Activated CD4-positive, alpha-beta T cell treated with anti-CD3 and anti-CD28 coated beads for 4 hours (primary cell): ENCODE measurements at regions not wholly inside any gene's neighbourhood (a gene's known extent, or its start where the extent isn't known, plus 50 kb on each side); places are given as distances from the start of the nearest gene placed in this dataset.

Experiments
- DNase-seq, 2 donors: peaks; one replicate each; pipeline ENCODE4 v3.0.0-alpha.2; 2020

DNA sequence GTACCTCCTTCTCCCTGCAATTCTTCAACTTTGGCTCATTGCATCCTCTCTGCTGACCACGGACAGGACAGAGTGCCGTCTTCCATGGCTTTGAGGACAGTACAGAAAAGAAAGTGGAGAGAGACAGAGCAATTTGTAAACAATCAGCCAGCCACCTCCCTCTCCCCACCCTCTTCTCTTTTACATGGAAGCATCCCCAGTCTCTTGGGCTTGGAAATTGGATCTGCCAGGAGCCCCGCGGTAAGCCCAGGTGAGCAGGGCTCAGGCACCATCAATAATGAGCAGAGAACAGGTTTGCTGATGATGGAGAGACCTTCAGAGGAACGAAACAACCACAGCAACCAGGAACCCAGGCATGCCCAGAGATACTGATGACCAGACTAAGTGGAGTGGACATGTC lies 194.9 kb upstream of the TNRC6C start:
- no peak for DNase-seq

DNA sequence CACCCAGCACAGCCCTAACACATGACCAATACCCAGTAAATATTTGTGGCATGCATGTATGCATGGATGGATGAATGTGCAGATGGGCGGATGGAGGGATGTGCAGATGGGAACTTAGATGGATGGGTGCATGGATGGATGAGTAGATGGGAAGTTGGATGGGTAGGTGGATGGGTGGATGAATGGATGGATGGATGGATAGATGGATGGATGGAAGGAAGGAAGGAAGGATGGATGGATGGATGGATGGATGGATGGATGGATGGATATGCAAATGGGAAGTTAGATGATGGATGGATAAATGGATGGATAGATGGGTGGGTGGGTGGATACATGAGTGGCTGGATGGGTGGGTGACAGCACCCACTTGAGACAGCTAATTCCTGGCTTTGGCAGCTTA lies 193.2 kb upstream of the TNRC6C start:
- no peak for DNase-seq

DNA sequence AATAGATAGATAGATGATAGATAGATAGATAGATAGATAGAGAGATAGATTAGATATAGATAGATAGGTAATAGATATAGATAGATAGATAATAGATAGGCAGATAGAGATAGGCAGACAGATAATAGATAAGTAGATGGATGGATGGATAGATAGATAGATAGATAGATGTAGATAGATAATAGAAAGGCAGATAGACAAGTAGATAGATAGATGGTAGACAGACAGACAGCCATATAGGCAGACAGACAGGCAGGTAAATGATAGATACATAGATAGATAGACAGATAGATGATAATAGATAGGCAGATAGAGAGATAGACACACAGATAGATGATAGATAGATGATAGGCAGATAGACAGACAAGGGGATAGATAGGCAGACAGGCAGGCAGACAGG lies 191.4 kb upstream of the TNRC6C start:
- no peak for DNase-seq

DNA sequence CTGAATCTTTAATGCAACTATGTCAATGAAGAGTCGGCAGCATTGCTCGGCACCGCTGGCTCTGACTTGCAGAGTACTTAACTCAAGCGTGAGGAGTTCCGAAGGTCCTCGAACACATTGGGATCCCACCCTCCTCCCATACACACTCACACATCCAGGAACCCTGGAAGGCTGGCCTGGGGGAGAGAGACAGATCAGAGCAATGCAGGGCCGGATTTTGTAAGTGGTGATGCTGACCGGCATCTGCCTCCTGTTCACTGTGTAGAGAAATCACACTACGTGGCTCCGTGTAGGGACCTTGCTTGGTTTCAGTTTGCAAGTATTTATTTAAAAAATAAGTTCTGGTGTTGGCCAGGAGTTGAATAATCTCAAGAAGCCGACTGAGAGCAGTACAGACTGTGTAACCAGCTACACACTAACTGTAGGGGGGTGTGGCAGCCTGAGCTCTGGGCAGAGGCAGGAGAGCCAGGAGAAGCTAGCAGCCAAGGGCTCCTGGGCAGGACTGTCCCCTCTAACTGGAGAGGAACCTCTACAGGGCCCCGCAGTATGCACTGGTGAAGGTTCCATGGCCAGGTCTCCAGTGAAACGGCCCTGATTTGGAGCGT lies 190.2 kb upstream of the TNRC6C start:
- no peak for DNase-seq

DNA sequence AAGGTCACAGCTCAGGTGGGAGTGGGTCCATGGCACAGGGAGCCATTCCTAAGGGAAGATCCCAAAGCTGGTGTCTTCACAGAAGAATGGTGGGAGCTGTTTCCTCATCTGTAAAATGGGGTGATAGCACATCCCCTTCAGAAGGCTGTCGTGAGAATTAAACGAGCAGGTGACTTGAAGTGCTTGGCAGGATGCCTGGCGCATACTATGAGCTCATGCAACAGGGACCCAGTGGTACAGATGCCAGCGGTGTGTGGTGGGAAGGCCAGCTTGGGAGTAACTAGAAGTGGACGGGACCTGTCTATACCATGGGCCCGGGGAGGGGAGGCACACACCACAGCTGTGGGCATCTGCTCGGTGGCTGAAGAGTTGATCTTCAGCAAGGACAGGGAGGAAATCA lies 189.3 kb upstream of the TNRC6C start:
- no peak for DNase-seq

DNA sequence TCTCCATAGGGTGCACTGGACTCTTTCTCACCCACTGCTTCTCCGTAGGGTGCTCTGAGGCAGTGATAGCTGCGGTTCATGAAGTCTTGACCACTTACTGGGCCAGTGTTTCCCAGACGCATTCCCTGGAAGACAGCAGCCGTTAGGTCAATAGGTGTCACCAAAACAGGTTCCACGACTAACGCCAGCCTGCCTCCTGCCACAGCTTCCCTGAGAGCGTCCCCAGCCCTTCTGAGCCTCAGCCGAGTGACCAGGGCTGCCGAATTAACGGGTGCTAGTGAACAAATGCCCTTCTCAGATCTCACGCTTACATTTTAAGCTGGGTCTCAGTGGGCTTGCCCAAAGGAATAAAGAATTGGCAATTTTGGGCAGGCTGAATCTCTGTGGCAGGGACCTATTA lies 188.7 kb upstream of the TNRC6C start:
- DNase-seq: no peak

DNA sequence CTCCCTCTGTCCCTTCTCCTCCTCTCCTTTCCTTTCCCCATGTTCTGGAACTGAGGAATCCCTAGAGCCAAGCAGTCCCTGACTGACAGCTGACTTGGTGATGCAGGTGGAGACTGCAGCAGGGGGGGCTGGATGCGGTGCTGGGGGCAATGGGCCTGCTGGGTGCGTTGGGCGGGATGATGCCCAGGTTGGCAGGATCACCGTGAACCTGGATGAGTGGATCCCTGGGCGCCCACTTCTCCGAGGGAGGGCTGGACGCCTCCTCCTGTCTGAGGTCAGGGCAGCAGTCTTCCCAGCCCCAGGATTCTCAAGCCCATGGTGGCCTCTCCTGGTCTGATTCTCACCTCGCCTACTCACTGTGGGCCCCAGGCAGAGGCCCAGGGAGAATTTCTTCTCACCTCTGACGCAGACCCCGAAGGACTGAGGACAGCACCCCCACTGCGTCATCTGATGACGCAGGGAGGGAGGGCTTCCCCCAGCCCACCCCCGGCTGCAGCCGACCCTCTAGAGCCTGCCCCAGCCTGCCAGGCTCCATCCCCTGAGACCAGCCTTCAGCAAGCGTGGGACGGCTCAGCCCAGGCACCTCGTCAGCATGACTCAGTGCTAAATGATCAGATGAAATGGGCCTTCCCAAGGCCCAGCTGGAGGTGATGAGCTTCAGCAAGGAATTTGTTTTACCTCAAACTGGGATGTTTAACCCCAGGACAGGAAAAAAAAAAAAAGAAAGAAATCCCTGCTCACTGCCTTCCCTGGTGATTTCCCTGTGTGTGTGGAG lies 188.0 kb upstream of the TNRC6C start:
- DNase-seq: no peak

DNA sequence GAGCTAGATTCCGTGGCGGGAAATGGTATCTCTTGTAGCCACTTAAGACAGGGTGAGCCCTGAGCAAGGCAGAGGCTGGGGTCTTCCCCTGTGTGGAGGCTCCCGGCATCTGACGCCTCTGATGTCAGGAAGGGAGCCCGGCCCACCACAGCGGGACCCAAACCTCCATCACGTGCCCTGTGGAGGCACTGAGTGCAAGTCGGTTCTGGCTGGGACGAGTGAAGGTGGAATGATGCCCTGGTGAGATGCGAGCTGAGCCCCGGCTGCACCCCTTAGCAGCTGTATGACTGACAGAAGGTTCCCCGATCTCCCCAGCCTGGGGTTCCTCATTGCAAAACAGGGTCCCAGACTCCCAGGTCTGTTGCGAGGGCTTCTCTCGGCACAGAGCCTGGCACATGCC lies 187.4 kb upstream of the TNRC6C start:
- no peak for DNase-seq

DNA sequence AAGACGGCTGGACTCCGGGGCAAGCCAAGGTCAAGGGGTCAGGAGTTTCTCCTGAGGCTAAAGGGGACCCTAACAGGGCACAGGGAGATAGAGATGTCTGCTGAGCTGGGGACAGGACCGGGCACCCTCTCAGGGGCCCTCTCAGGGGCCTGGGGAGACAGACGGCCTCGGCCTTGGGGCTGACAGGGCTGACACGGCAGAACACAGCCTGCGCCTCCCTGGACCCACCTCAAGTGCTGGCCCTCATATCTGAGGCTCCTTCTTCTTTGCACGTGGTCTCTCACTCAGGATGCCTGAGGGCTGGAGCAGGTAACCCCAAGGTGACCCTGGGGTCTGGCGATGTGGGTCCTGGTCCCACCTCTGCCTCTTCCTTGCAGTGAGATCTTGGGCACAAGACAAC lies 186.9 kb upstream of the TNRC6C start:
- DNase-seq: no peak

DNA sequence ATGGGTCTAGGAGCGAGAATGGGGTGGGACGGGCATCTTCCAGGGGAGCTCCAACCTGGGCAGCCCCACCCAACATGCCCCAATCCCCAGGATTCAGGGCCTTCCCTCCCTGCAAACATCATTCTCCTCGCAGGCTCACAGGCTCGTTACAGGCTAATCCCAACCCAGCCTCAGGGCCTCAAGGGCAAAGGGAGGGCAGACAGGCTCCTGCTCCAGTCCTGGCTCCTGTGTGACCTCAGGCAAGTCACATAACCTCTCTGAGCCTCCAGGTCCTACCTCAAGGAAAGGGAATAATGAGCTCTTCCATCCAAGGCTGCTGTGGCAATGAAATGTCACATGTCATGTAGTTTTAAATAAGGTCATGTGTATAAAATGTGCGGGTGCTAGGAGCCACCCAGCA lies 186.5 kb upstream of the TNRC6C start:
- no peak for DNase-seq

DNA sequence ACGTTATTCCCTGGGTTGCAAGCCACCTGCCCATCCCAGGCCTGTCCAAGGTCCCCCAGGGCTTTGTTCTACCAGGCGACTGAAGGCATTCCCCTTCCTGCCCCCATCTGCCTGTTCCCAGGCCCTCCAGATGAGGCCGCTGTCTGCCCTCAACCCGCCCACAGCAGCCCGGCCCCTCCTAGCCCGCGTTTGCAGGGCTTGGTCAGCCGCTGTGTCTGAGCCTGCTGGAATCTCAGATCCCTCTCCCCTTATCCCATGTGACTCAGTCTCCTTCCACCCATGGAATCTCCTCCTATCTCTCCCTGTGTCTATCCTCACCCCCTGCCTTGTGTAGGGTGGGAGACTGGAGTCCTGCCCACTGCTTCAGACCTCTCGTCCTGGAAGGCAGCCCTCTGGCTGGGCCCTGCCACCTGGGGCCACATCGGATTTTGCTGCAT lies 186.0 kb upstream of the TNRC6C start:
- DNase-seq: peak; percentile 62 to 68

DNA sequence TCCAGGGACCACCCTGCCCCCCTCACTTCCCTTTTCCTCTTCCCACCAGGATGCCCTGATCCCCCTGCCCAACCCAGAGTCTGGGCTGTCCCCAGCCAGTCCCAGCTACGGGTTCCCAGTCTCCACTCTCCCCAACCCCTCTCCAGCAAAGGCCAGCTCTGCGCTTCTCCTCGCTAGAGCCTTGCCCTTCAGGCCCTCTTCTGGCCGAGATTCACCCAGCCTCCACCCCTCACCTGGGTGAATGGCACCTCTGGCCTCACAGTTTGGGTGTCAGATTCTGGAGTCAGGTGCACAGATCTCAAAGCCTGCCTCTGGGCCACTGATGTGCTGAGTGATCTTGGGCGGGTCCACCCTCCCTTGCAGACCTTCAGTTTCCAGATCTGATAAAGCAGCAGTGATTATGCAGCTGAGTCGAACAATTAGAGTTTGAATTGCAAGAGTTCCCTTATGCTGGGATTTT lies 185.6 kb upstream of the TNRC6C start:
- DNase-seq: no peak

DNA sequence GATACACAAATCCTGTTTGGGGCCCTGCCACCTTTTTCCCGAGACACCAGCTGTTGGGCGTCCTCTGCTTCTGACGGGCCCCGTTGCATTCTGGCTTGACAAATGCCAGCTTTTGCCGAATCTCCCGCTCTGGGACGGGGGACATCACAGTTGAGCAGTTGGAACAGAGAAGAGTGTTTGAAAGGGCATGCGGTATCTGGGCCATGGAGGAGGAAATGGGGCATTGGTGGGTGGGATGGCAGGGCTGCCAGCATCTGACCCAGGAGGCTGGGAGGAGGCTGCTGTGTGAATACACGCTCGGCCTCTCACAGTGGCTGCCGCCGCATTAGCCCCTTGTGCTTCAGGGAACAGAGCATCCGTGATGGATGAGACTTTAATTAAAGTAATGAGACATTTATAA lies 184.3 kb upstream of the TNRC6C start:
- DNase-seq: no peak

DNA sequence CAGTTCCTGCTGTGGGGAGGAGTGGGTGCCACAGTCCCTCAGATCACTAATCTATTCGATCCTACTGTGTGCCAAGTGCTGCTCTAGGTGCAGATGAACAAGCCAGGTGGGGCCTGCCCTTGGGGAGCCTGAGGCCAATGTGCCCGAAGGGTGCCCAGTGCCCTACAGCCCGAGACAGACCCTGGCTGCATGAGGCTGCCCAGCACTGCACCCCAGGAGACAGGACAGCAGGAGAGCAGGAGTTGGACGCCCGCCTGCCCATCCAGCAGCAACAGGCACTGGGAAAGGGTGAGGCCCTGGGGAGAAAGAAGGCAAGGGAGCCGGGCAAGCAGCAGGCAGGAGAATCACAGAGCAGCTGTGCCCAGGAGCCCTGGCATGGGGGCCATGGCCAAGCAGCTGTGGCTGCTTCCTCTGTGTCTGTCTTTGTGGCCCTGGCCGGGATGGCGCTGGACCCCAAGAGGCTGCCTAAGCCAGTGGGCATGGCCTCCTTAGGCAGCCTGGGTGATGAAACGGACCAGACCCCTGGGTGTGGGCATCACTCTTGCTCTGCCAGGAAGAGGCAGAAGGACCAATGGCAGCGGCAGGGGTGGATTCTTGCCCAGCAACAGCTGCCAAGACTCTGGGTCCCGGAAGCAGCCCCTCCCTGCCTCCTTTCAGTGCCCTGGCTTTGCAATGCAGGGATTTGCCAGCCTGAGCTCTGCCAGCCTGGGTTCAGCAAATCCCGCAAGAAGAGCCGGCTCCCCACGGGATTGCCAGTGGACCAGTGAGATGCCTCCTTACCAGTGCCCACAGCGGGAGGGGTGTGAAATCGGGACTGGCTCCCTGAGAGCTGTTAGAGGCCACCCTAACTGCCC lies 179.6 kb upstream of the TNRC6C start:
- DNase-seq: no peak

DNA sequence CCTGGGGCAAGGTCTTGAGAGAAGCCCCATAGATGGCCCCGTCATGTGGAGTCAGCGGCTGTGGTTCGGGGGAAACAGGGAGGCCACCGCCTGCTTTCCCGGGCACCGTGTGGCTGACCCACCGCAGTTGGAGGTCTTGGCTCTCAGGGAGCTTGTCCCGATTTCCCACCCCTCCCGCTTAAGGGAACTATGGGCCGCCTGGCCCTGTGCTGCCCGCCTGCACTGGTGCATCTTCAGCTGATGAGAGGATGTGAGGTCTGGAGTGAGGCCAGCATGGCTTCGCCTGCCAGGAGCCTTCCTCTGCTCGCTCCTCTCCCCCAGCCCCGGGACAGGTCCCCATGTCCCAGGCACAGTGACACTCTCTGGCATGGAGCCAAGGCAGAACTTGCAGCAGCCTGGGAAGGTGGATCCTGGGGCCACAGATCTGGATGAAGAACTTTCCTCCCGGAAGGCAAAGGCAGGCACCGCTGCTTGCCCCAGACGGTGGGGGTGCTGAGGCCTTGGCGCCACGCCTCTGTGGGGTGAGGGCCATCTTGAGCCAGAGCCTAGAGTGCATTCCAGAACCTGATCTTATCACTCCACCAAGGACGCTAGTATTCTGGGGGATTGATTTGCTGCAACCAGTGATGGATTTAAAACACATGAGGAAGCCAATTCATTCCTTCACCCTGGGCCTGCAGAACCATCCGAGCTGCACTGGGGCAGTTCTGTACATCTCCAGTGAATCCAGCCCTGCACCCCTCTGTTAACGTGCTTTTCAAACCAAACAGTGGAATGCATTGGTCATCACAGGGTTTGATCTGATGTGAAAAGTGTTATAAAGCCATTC lies 178.6 kb upstream of the TNRC6C start:
- no peak for DNase-seq

DNA sequence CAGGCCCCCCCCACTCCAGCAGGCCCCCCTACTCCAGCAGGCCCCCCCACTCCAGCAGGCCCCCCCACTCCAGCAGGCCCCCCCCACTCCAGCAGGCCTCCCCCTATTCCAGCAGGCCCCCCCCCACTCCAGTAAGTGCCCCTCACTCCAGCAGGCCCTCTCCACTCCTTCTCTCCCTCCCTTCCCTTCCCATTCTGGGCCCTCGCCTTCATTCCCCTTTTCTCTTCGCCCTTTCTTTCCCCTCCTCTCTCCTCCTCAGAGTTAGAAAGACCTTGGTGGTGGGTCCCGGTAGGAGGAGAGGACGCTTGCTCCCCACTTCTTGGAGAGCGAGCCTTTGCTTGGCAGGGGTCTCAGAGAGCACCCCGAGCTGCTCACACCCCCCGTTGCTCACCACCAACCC lies 177.0 kb upstream of the TNRC6C start:
- no peak for DNase-seq

DNA sequence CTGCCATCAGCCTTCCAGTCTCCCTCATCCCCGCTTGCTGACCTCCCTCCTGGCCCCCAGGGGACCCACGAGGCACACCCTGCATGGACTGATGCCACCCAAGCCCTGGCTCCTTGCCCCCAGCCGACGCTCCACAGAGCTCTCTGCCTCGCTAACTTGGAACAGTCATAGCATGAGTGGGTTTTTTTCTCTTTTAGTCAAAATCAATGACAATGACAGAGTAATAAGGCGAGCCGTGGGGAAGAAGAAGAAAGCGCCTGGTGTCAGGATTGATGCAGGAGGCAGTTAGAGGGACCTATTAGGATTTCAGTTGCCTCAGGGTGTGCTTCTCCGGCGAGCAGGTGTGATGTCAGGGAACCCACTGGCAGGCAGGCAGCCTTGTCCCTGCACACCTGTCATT lies 176.3 kb upstream of the TNRC6C start:
- DNase-seq: no peak

DNA sequence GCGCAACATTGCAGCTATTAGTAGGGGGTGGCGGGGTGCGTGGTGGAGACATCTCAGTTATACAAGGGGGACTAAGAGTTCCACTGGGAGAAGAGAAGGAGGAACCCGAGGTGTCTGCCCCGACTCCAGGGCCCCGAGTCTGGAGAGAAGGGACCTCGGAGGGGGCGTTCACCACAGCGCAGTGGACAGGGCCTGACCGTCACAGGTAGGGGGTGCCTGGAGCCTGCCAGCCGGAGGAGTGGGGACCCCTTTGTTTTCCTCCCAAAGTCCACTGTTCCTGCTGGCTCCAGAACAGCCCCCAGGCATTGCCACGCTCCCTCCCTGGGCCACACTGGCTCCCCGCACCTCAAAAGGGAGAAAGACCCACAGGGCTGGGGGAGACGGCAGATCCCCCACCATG lies 175.9 kb upstream of the TNRC6C start:
- DNase-seq: no peak

DNA sequence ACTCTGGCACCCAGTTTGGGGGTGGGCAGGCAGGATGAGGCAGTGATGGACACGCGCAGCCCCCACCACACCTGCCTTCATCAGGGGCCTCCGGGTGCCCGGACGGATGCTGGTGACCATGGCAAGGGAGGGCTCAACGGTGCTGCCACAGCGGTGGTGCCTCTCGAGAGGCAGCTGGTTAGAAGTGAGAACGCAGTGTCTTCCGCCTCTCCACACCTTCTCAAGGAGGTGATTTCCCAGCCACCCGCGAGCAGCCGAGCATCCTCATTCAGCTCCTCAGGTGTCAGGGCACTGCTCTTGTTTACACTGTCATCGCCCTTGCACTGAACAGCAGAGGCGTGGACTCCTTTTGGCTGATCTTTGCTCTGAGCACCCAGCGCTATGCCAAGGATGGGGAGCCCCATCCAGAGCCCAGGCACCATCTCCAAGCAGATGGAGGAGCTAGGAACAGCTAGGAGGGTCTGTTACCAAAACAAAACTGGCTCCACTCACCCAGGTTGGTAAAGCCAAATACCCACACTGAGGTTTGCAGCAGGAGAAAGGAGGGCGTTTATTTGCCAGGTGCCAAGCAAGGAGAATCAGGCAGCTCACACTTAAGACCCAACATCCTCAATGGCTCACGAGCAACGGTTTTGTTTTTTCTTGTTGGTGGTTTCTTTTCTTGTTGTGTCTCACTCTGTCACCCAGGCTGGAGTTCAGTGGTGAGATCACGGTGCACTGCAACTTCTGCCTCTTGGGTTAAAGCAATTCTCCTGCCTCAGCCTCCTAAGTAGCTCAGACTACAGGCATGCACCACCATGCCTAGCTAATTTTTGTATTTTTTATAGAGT lies 174.3 kb upstream of the TNRC6C start:
- peak; percentile 53 to 70 for DNase-seq

DNA sequence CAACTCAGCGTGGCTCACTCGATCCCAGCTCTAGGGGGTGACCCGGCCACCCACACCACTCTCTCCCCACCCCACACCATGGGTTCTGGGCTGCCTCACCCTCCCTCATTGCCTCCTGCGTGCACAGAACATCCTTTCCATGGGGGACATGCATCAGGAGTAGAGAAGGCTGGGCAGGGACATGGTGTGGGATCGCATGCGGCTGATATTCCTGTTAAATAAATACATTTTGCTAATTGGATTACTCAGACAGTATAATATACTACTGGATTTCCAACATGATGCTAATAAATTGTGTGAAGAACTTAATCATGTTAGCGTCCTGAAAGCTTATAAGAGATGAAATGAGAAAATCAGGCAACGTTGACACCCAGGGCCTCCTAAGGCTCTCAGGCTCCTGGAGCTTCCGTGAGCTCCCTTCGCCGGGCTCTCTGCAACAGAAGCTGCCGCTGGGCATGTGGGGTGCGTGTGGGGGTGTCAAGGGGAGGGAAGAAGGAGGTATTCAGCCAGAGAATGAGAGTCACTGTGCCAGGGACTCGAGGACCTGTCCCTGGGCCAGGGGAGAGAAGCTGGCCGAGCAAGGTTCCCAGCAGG lies 173.1 kb upstream of the TNRC6C start:
- no peak for DNase-seq

DNA sequence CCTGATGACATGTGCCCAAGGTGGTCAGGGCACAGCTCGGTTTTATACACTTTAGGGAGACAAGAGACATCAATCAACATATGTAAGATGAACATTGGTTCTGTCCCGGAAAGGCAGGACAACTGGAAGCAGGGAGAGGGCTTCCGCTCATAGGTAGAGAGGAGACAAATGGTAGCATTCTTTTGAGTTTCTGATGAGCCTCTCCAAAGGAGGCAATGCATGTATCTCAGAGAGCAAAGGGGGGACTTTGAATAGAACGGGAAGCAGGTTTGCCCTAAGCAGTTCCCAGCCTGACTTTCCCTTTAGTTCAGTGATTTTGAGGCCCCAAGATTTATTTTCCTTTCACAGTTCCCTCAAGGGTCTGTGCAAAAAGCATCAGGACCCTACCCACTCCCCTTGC lies 172.4 kb upstream of the TNRC6C start:
- no peak for DNase-seq
